HCT116 (cell line): ENCODE measurements at regions not wholly inside any gene's neighbourhood (a gene's known extent, or its start where the extent isn't known, plus 50 kb on each side); places are given as distances from the start of the nearest gene placed in this dataset.

Experiments
- ATAC-seq: fragments of 200-7000 bp; cut with Tn5 transposase; 2 replicates; pipeline ENCODE4 v1.9.1; 2020; ENCODE audit warnings: mild to moderate bottlenecking, moderate library complexity
- BruUV-seq: library from RNA; stranded (reverse); fragments of 400-500 nt; replicated peaks from 2 replicates; lab custom pipeline; 2021; lab: Mats Ljungman, UMichigan
- CTCF ChIA-PET: fragments of 300-600 bp; sonication (Branson Sonifier 250); formaldehyde crosslinking; loops from one replicate; lab custom pipeline; 2021; ENCODE audit warnings: antibody characterized with exemption; lab: Charles Lee
- POLR2A ChIA-PET: fragments of 300-600, 350-600 bp; sonication (Branson Sonifier 250); formaldehyde crosslinking; loops from one replicate; lab custom pipeline; 2021; ENCODE audit warnings: antibody characterized with exemption; lab: Charles Lee
- RAD21 ChIA-PET, 2 experiments: fragments of 300-600 bp; sonication (Branson Sonifier 250); formaldehyde crosslinking; loops; one replicate each; lab custom pipeline; 2023; ENCODE audit warnings: low total read pairs in 2 of 2; ENCODE audit not compliant: uncharacterized antibody in 2 of 2, unreplicated experiment in 2 of 2, low non-redundant PET in 1 of 2; lab: Charles Lee
- DNase-seq: peaks from one replicate; pipeline ENCODE4 v3.0.0-alpha.2; 2010; ENCODE audit warnings: low read depth, low spot score
- H2AFZ ChIP-seq: fragments of 200-600 bp; shearing (Covaris generic), sonication (generic); 2 replicates; pipeline ENCODE4 v1.6.1; 2017; ENCODE audit warnings: low read depth, mixed run types, mixed read lengths, antibody characterized with exemption, low read length; ENCODE audit not compliant: poor library complexity, severe bottlenecking
- H3K27ac ChIP-seq: 2 replicates; pipeline ENCODE4 v1.5.1; 2012; ENCODE audit warnings: low read depth, low read length
- H3K27me3 ChIP-seq: fragments of 200-600 bp; sonication (generic); 2 replicates; pipeline ENCODE4 v1.6.1; 2016; ENCODE audit warnings: mixed run types, low read length, mixed read lengths; ENCODE audit not compliant: insufficient read depth
- H3K36me3 ChIP-seq, 2 experiments: fragments of 200-500 bp in 1 of 2; fragments of 200-600 bp in 1 of 2; sonication (Bioruptor generic) in 1 of 2; sonication (generic) in 1 of 2; 2 replicates each; pipeline versions ENCODE4 v1.5.1 to v1.6.1; 2014 to 2016; ENCODE audit warnings: low read length in 2 of 2, inconsistent platforms in 1 of 2, mixed read lengths in 1 of 2, mixed run types in 1 of 2; ENCODE audit not compliant: insufficient read depth in 2 of 2, control insufficient read depth in 1 of 2
- H3K4me1 ChIP-seq, 2 experiments: fragments of 200-600 bp in 1 of 2; sonication (generic) in 1 of 2; 2 replicates each; pipeline versions ENCODE4 v1.5.1 to v1.6.1; 2012 to 2017; ENCODE audit warnings: low read length in 2 of 2, inconsistent platforms in 1 of 2, mild to moderate bottlenecking in 1 of 2, mixed read lengths in 1 of 2, mixed run types in 1 of 2, moderate library complexity in 1 of 2; ENCODE audit not compliant: insufficient read depth in 2 of 2, control insufficient read depth in 1 of 2
- H3K4me2 ChIP-seq: fragments of 200-600 bp; sonication (generic); 2 replicates; pipeline ENCODE4 v1.6.1; 2017; ENCODE audit warnings: mixed run types, low read length, mixed read lengths
- H3K4me3 ChIP-seq, 2 experiments: fragments of 200-600 bp in 1 of 2; sonication (generic) in 1 of 2; replicated peaks in 1 of 2; 2 replicates each; pipeline ENCODE4 v1.5.1; 2011 to 2016; ENCODE audit warnings: low read length in 2 of 2, control low read depth in 1 of 2, low read depth in 1 of 2, mild to moderate bottlenecking in 1 of 2, mixed read lengths in 1 of 2, mixed run types in 1 of 2
- H3K79me2 ChIP-seq: fragments of 200-600 bp; sonication (generic); 2 replicates; pipeline ENCODE4 v1.6.1; 2017; ENCODE audit warnings: mild to moderate bottlenecking, mixed run types, low read length, moderate library complexity, mixed read lengths; ENCODE audit not compliant: insufficient read depth
- H3K9ac ChIP-seq: fragments of 200-600 bp; sonication (generic); 2 replicates; pipeline ENCODE4 v1.6.1; 2016; ENCODE audit warnings: low read length, mixed read lengths
- H3K9me2 ChIP-seq: fragments of 200-600 bp; sonication (generic), shearing (Covaris generic); 2 replicates; pipeline ENCODE4 v1.6.1; 2017; ENCODE audit warnings: mixed run types, mild to moderate bottlenecking, moderate library complexity; ENCODE audit not compliant: insufficient read depth
- H3K9me3 ChIP-seq, 2 experiments: fragments of 200-500 bp in 1 of 2; fragments of 200-600 bp in 1 of 2; sonication (Bioruptor generic) in 1 of 2; sonication (generic) in 1 of 2; 2 replicates each; pipeline ENCODE4 v1.6.1; 2014 to 2017; ENCODE audit warnings: low read length in 2 of 2, mixed read lengths in 2 of 2, inconsistent platforms in 1 of 2, low read depth in 1 of 2, mild to moderate bottlenecking in 1 of 2, mixed run types in 1 of 2, moderate library complexity in 1 of 2; ENCODE audit not compliant: control insufficient read depth in 1 of 2, insufficient read depth in 1 of 2
- H4K20me1 ChIP-seq: fragments of 200-600 bp; sonication (generic), shearing (Covaris generic); 2 replicates; pipeline ENCODE4 v1.6.1; 2017; ENCODE audit warnings: mixed run types, mild to moderate bottlenecking, moderate library complexity; ENCODE audit not compliant: insufficient read depth
- CBX3 ChIP-seq: IDR thresholded peaks from 2 replicates; pipeline ENCODE4 v1.6.1; 2012; ENCODE audit warnings: low read depth
- CEBPB ChIP-seq: IDR thresholded peaks from 2 replicates; pipeline ENCODE4 v1.6.1; 2012; ENCODE audit warnings: low read depth
- EGR1 ChIP-seq: IDR thresholded peaks from 2 replicates; pipeline ENCODE4 v1.6.1; 2012; ENCODE audit warnings: low read depth
- EZH2phosphoT487 ChIP-seq: fragments of 200-600 bp; IDR thresholded peaks from 2 replicates; pipeline ENCODE4 v1.6.1; 2018; ENCODE audit warnings: antibody characterized with exemption, borderline replicate concordance
- JUND ChIP-seq: IDR thresholded peaks from 2 replicates; pipeline ENCODE4 v1.6.1; 2012
- MAX ChIP-seq: IDR thresholded peaks from 2 replicates; pipeline ENCODE4 v1.6.1; 2012
- POLR2A ChIP-seq: IDR thresholded peaks from 2 replicates; pipeline ENCODE4 v1.7.0; 2011; ENCODE audit warnings: borderline replicate concordance; ENCODE audit not compliant: insufficient read depth, insufficient read length; ENCODE audit errors: extremely low read depth
- POLR2AphosphoS5 ChIP-seq: IDR thresholded peaks from 2 replicates; pipeline ENCODE4 v1.6.1; 2011; ENCODE audit warnings: mild to moderate bottlenecking, low read depth, low read length, moderate library complexity
- REST ChIP-seq: IDR thresholded peaks from 2 replicates; pipeline ENCODE4 v1.6.1; 2012; ENCODE audit warnings: low read depth
- SIN3A ChIP-seq: IDR thresholded peaks from 2 replicates; pipeline ENCODE4 v1.6.1; 2012; ENCODE audit warnings: low read depth
- SP1 ChIP-seq: IDR thresholded peaks from 2 replicates; pipeline ENCODE4 v1.6.1; 2012; ENCODE audit warnings: low read depth
- SRF ChIP-seq: IDR thresholded peaks from 2 replicates; pipeline ENCODE4 v1.6.1; 2012; ENCODE audit warnings: low read depth
- ZFX ChIP-seq: fragments of 450-650 bp; IDR thresholded peaks from 2 replicates; pipeline ENCODE4 v1.6.1; 2017
- intact Hi-C: fragments of 100-400 bp; cut with micrococcal nuclease; formaldehyde crosslinking; loops from 2 replicates; pipeline ENCODE4 v1.10.0; 2022

- DNase-seq (no peak), ATAC-seq (no peak)
- H3K4me2 ChIP-seq = no peak overlapping the region
- RAD21 ChIA-PET = no interaction called here
- no peaks in the 10 kb centered on the region for H3K4me1 ChIP-seq
- H3K4me3 ChIP-seq = no peak overlapping the region
- no peak overlapping the region for H3K9ac ChIP-seq
- no peaks in the 10 kb centered on the region for H3K9me3 ChIP-seq
- no peaks in the 10 kb centered on the region for H3K79me2 ChIP-seq
- POLR2A ChIA-PET = no interaction called here
- BruUV-seq = no TSS peak
- H3K36me3 ChIP-seq = no peaks in the 10 kb centered on the region
- H3K9me2 ChIP-seq = no peaks in the 10 kb centered on the region
- H3K27me3 ChIP-seq = no peaks in the 10 kb centered on the region
- intact Hi-C loops = loop anchor here (5.0 kb wide), 1 partner anchor 626 kb away; no protein-coding TSS in a partner anchor
- H2AFZ ChIP-seq = no peak overlapping the region
- H3K27ac ChIP-seq = no peak overlapping the region
- CTCF ChIA-PET = no interaction called here
- TF ChIP-seq CBX3 = no peak
- no peak for TF ChIP-seq SRF
- TF ChIP-seq MAX = no peak
- TF ChIP-seq SIN3A = no peak
- no peak for TF ChIP-seq EZH2phosphoT487
- no peak for TF ChIP-seq REST
- TF ChIP-seq POLR2A = no peak
- no peak for TF ChIP-seq ZFX
- TF ChIP-seq SP1 = no peak
- TF ChIP-seq CEBPB = no peak
- no peak for TF ChIP-seq JUND
- TF ChIP-seq POLR2AphosphoS5 = no peak
- no peak for TF ChIP-seq EGR1
- H4K20me1 ChIP-seq = no peaks in the 10 kb centered on the region
Observed at GRCh38 chr1:59071289-59071688, 225.6 kb upstream of the FGGY start.
